GM19397 (cell line): ENCODE measurements at regions not wholly inside any gene's neighbourhood (a gene's known extent, or its start where the extent isn't known, plus 50 kb on each side); places are given as distances from the start of the nearest gene placed in this dataset.

ENCODE experiments used
- ATAC-seq: cut with Tn5 transposase; IDR thresholded peaks from one replicate; pipeline ENCODE4 v1.9.1; 2021; ENCODE audit warnings: mild to moderate bottlenecking, moderate library complexity; ENCODE audit not compliant: unreplicated experiment

DNA sequence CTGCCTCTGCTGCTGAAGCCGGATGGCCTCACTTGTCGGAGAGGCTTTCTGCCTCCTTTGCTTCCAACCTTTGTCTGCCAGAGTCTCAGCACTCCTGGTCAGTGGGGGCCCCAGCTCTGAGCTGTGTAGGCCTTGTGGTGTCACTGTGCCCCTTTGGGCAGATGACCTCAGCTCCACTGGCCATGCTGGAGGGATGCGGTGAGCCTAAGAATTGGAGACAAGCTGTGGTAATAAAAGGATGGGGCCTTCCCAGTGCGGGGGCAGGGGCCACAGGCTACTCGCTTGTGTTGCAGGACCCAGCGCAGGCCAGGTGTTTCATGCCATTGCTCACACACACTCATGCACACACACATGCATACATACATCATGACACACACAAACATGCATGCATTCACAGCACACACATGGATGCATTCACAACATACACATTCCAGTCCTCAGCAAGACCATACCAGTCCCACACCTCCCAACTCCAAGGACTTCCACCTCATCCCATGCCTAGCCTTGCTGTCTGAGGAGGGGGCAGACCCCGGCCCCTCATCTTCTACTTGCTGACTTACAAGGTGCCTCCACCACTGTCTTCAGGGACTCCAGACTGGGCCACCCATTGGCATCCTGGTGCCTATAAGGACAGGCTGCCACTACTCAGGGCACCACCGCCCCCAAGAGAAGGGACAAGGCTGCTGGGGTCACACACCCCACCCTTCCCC, 237.7 kb downstream of the SYK start:
- no peak for ATAC-seq

DNA sequence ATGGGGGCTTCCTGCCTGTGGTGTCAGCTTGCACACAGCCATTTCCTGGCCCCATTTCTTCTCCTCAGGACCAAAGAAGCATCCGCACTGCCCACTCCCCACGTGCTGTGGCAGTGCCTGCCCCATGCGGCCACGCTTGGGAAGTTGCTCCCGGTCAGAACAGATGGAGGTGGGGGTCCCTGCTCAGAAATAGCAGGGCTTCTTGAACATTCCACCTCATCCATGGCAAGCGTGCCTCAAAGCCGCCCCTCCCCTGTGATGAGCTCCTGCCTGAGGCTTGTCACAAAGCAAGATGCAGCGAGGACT, 238.2 kb downstream of the SYK start:
- ATAC-seq: no peak

DNA sequence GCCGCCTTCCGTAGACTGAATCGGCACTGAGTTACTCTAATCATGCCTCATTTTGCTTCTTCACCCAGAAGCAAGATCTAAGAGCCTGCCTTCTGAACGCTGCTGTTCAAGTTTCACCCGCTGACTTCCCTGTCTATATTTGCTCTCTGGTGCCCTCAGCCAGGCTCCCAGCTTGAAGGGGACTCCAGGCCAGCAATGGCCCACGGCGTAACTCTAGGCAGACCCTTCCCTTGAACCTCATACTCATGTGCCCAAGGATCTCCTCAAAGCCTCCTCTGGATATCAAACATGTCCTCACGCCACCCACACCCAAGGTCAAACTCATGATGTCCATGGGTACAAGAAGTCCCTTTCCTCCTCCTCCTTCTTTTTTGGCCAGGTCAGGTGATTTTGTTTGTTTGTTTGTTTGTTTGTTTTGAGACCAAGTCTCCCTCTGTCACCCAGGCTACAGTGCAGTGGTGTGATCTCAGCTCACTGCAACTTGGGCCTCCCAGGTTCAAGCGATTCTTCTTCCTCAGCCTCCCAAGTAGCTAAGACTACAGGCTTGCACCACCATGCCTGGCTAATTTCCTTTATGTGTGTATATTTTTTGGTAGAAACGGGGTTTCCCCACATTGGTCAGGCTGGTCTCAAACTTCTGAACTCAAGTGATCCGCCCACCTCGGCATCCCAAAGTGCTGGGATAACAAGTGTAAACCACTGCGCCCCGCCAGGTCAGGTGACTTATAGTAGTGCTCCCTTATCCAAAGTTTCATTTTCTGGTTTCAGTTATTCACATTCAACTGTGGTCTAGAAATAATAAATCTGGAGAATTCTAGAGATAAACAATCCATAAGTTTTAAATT, 239.0 kb downstream of the SYK start:
- ATAC-seq: no peak

GRCh38 chr9:91042024-91042423, 240.4 kb downstream of the SYK start:
- ATAC-seq: no peak

- no peak for ATAC-seq
Measured at GRCh38 chr9:91042541-91042940, 240.9 kb downstream of the SYK start.

- ATAC-seq: no peak
Measured at GRCh38 chr9:91043056-91043810, 241.6 kb downstream of the SYK start.

- no peak for ATAC-seq
Measured at GRCh38 chr9:91043811-91044175, 242.2 kb downstream of the SYK start.

- no peak for ATAC-seq
Measured at GRCh38 chr9:91044354-91044753, 242.7 kb downstream of the SYK start.

- no peak for ATAC-seq
Measured at GRCh38 chr9:91045041-91045440, 243.4 kb downstream of the SYK start.

DNA sequence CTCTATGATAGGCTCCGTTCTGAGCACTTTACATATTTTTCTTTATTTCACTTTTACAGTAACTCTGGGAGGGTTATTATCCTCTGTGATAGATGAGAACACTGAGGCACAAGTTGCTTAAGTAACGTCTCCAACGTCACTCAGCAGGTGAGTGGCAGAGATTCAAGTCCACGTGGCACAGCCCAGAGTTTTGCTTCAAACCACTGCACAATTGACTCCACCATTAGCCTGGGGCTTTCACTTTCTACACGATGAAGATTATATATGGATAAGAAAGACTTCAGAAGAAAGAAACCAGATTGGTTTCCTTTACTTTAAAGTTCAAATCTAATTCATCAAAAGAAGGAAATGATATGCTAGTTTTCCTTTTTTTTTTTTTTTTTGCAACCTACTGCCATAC, 245.9 kb downstream of the SYK start:
- ATAC-seq: no peak

DNA sequence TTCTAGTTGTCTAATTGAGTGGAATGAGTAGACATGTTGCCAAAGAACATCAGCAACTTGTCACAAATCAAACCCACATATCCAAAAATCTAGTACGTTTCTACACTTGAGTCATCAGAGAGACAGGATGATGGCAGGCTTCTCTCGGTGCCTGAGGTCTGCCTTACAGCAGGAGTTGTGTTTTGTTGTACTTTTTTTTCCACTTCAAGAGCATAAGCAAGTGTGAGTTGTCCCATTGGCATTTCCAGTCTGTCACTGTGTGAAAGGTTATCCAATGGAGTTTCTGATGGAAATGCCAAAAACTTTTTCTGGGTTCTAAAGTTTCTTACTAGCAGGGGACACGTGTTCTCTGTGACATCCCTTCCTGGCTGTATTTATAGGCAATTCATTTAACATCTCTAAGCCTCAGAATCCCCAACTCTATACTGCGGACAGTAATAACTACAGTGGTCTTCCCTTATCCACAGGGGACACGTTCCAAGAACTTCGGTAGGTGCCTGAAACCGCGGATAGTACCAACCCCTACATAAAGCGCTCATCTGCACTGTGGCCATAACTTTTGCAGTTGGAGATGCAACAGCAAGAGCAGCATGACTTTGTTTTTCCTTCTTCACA, 246.5 kb downstream of the SYK start:
- no peak for ATAC-seq

DNA sequence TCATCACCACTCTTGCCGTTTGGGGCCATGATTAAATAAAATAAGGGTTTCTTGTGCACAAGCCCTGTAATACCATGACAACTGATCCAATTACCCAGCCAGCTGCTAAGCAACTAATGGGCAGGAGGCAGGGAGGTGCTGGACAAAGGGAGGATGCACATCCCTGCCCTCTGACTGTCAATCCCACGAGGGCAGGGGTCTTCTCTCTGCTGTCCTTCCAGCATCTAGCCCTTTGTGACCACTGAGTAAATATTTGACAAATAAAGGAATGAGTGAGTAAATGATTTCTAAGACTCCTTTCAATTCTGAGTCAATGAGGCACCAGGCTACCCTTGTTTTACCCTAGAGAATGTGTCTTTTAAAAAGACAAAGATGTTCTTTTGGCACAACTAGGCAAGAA, 247.1 kb downstream of the SYK start:
- no peak for ATAC-seq

GRCh38 chr9:91053824-91054223, 252.2 kb downstream of the SYK start:
- ATAC-seq: no peak

DNA sequence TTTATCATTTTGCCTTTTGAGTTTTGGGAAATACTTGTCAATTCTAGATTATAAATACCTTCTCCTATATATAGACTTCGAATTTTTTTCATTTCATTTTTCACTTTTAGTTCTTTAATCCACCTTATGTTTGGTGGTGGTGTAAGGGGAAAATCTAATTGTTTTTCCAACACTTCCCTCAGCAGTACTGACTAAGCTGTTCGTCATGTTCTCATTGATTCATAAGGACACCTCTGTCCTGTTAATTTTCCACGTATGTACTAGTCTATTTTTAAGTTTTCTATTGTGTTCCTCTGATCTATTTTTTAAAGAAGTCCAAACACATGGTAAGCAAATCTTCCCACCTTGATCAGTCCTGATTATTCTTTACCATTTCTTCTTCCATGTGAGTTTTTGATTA, 254.2 kb downstream of the SYK start:
- ATAC-seq: no peak

- no peak for ATAC-seq
Measured at GRCh38 chr9:91056486-91056885, 254.9 kb downstream of the SYK start.

DNA sequence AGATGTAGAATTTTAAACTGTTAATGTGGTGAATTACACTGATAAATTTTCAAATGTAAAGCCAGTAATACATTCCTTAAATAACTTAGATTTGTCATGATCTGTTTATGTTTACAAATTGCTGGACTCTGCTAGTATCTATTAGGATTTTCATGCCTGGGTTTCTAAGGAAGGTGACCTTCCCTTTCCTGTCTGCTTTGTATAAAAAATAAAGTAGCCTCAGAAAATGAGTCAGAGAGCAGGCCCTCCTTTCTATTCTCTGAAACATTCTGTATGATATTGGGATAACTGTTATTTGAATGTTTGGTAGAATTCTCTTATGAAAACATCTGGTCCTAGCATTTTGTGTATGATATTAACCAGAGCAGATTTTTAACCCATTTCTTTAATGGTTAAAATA, 255.3 kb downstream of the SYK start:
- ATAC-seq: no peak

GRCh38 chr9:91059713-91060112, 258.1 kb downstream of the SYK start:
- ATAC-seq: no peak

GRCh38 chr9:91060520-91061343, 259.1 kb downstream of the SYK start:
- ATAC-seq: no peak

DNA sequence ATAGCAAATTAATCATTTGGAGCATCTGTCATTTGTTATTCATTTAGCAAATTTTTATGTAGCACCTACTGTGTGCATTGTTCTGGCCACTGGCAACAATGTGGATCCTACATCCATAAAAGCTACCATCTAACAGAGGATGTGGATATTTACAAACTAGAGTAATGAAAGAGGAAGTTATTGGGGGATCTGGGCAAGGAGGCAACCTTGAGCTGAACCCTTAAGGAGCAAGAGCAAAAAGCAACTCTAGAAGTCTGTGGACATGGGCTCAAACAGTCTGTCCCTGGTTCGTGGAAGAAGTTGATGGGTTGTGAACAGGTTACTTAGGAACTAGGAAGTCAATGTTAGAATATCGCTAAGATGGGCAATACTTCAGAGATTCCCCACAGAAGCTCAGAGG, 259.9 kb downstream of the SYK start:
- no peak for ATAC-seq

DNA sequence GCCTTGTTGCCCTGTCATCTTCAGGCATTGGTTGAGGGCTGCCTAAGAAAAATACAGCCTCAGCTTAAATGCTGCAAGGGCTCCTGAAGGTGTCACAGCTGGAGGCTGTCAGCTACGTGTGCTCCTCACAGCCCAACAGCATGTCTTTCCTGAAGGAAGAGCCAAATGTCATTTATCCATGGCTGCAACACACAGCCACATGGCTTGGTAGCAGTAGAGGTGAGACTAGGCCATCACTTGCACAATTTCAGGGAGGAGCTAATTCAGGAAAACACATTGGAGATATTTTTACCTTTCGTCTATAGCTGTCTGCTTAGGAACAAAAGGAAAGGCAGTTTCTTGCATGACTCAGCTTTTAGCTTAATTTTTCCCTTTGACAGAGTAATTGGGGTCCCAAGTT, 260.7 kb downstream of the SYK start:
- ATAC-seq: no peak

GRCh38 chr9:91063471-91063870, 261.9 kb downstream of the SYK start:
- ATAC-seq: no peak
